GM19468 (cell line): ENCODE measurements at regions not wholly inside any gene's neighbourhood (a gene's known extent, or its start where the extent isn't known, plus 50 kb on each side); places are given as distances from the start of the nearest gene placed in this dataset.

Experiments used
- ATAC-seq: cut with Tn5 transposase; IDR thresholded peaks from one replicate; pipeline ENCODE4 v1.9.1; 2021; ENCODE audit warnings: mild to moderate bottlenecking, moderate library complexity, moderate number of reproducible peaks; ENCODE audit not compliant: unreplicated experiment; ENCODE audit errors: extremely low read depth

- no peak for ATAC-seq
Observed at GRCh38 chr13:60646620-60647019, 249.6 kb downstream of the TDRD3 start.

GRCh38 chr13:60645676-60646075 lies 248.7 kb downstream of the TDRD3 start:
- peak; percentile 62 for ATAC-seq

GRCh38 chr13:60642552-60642951 lies 245.5 kb downstream of the TDRD3 start:
- ATAC-seq: no peak

- no peak for ATAC-seq
Observed at GRCh38 chr13:60629158-60629557, 232.1 kb downstream of the TDRD3 start.

- ATAC-seq: peak; percentile 57
Observed at GRCh38 chr13:60627071-60627686, 230.2 kb downstream of the TDRD3 start.
